ENCODE measurements at regions not wholly inside any gene's neighbourhood (a gene's known extent, or its start where the extent isn't known, plus 50 kb on each side); places are given as distances from the start of the nearest gene placed in this dataset.

DNA sequence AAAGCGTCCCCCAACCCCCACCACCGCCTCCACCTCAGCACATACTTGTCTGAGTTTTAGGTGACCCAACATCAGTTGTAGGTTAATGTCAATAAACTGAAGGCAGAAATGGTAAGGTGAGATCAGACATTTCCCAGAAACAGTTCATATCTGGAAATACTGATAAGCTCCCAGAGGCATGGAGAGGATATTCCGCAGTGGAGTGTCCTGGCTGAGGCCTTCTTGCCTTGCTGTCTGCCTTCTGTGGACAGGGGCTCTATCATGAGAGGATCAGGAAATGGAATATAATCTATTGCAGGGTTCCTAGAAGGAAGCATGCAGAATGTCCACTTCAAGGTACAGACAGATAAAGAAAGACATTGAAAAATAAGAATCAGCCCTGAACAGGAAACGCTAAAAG, 473.3 kb upstream of the MKI67 start (continued):
- TF ChIP-seq FOXA3 (CRISPR knock-in tag; conservative IDR thresholded peaks at IDR 0.05 in 1 of 2, IDR thresholded peaks at IDR 0.05 in 1 of 2) (no peak), NFE2 (IDR thresholded peaks at IDR 0.05; ENCODE audit: low read depth) (no peak), ZFP30 (CRISPR knock-in tag; IDR thresholded peaks at IDR 0.05; ENCODE audit: borderline replicate concordance) (no peak), NFIC (IDR thresholded peaks at IDR 0.05) (peak; percentile 70), ARID2 (IDR thresholded peaks at IDR 0.05) (no peak), TBP (optimal IDR thresholded peaks at IDR 0.05; ENCODE audit: low read depth, low read length) (no peak), STAT5A (IDR thresholded peaks at IDR 0.05; ENCODE audit: borderline replicate concordance, low read length) (peak; percentile 96), WHSC1 (IDR thresholded peaks at IDR 0.05; ENCODE audit: low read length) (no peak), FIP1L1 (IDR thresholded peaks at IDR 0.05; ENCODE audit: low read depth, low read length, poor library complexity, severe bottlenecking) (no peak), IFI16 (CRISPR knock-in tag; IDR thresholded peaks at IDR 0.05) (no peak), CCNT2 (IDR thresholded peaks at IDR 0.05; ENCODE audit: borderline replicate concordance, extremely low read depth, insufficient read length, low read depth, low read length) (peak; percentile 68), ZFP36 (IDR thresholded peaks at IDR 0.05; ENCODE audit: low read depth, low read length, partially characterized antibody) (no peak), CBX1 (IDR thresholded peaks at IDR 0.05; ENCODE audit: low read depth) (no peak)
- TF ChIP-seq, protein P1, sequence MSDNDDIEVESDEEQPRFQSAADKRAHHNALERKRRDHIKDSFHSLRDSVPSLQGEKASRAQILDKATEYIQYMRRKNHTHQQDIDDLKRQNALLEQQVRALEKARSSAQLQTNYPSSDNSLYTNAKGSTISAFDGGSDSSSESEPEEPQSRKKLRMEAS (CRISPR knock-in tag; IDR thresholded peaks at IDR 0.05), result no peak
- TF ChIP-seq, protein P2, sequence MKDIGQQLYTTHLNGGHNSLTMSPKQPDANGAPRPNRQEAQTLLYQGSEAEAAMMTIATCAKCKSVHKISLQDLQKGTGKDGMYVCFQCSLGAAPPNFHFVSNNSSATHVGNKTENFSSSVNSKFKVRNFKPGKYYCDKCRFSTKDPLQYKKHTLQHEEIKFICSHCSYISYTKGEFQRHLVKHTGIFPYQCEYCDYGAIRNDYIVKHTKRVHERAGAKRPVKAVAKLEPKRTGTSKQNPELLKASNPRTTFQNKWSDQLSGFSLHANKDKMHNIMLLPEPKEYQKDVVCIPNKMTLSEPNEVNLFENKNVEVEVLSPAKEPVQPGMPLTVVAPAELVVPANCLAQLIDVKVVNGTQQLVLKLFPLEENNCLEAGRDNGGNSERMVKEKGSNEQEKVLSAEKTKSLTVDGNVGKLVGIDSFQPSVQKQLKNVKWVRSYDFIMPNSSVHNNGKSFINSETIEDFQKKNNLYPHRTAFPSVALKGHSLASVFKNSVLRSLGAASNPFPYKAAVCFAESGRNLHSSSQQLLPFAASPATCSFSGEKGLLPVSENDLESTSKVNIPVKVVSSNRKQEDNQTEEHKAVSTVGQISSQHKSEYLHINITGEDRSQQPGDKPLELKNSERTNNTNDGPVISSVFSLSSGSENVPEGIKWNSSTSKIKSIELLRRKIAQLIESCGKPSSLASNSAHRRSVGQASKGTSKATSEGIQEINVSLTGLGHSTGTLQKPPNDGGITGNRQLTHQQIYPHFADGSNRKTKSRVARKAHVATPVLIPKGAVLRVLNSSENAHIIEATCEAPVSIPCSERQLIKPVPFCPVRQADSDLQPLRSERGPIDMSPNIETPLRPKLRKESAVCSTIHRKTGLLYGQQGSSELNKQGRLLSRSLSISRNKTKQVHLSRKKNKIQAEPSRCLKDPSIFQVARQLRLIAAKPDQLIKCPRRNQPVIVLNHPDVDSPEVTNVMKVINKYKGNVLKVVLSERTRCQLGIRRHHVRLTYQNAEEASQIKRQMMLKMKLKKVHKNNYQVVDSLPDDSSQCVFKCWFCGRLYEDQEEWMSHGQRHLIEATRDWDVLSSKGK (CRISPR knock-in tag; IDR thresholded peaks at IDR 0.05), result no peak
- TF ChIP-seq, protein P3, sequence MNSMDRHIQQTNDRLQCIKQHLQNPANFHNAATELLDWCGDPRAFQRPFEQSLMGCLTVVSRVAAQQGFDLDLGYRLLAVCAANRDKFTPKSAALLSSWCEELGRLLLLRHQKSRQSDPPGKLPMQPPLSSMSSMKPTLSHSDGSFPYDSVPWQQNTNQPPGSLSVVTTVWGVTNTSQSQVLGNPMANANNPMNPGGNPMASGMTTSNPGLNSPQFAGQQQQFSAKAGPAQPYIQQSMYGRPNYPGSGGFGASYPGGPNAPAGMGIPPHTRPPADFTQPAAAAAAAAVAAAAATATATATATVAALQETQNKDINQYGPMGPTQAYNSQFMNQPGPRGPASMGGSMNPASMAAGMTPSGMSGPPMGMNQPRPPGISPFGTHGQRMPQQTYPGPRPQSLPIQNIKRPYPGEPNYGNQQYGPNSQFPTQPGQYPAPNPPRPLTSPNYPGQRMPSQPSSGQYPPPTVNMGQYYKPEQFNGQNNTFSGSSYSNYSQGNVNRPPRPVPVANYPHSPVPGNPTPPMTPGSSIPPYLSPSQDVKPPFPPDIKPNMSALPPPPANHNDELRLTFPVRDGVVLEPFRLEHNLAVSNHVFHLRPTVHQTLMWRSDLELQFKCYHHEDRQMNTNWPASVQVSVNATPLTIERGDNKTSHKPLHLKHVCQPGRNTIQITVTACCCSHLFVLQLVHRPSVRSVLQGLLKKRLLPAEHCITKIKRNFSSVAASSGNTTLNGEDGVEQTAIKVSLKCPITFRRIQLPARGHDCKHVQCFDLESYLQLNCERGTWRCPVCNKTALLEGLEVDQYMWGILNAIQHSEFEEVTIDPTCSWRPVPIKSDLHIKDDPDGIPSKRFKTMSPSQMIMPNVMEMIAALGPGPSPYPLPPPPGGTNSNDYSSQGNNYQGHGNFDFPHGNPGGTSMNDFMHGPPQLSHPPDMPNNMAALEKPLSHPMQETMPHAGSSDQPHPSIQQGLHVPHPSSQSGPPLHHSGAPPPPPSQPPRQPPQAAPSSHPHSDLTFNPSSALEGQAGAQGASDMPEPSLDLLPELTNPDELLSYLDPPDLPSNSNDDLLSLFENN (IDR thresholded peaks at IDR 0.05; ENCODE audit: low read depth in 2 of 2, low read length in 2 of 2), result no peak
- TF ChIP-seq, protein P4, sequence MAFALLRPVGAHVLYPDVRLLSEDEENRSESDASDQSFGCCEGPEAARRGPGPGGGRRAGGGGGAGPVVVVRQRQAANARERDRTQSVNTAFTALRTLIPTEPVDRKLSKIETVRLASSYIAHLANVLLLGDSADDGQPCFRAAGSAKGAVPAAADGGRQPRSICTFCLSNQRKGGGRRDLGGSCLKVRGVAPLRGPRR (CRISPR knock-in tag; IDR thresholded peaks at IDR 0.05), result no peak
- TF ChIP-seq, protein P5, sequence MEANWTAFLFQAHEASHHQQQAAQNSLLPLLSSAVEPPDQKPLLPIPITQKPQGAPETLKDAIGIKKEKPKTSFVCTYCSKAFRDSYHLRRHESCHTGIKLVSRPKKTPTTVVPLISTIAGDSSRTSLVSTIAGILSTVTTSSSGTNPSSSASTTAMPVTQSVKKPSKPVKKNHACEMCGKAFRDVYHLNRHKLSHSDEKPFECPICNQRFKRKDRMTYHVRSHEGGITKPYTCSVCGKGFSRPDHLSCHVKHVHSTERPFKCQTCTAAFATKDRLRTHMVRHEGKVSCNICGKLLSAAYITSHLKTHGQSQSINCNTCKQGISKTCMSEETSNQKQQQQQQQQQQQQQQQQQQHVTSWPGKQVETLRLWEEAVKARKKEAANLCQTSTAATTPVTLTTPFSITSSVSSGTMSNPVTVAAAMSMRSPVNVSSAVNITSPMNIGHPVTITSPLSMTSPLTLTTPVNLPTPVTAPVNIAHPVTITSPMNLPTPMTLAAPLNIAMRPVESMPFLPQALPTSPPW (CRISPR knock-in tag; IDR thresholded peaks at IDR 0.05), result no peak

Measured in K562 (cell line).